NCI-H345 (cell line): ENCODE measurements at regions not wholly inside any gene's neighbourhood (a gene's known extent, or its start where the extent isn't known, plus 50 kb on each side); places are given as distances from the start of the nearest gene placed in this dataset.

Experiments
- DNase-seq: peaks from one replicate; lab custom pipeline; 2025; lab: John Stamatoyannopoulos, UW

DNA sequence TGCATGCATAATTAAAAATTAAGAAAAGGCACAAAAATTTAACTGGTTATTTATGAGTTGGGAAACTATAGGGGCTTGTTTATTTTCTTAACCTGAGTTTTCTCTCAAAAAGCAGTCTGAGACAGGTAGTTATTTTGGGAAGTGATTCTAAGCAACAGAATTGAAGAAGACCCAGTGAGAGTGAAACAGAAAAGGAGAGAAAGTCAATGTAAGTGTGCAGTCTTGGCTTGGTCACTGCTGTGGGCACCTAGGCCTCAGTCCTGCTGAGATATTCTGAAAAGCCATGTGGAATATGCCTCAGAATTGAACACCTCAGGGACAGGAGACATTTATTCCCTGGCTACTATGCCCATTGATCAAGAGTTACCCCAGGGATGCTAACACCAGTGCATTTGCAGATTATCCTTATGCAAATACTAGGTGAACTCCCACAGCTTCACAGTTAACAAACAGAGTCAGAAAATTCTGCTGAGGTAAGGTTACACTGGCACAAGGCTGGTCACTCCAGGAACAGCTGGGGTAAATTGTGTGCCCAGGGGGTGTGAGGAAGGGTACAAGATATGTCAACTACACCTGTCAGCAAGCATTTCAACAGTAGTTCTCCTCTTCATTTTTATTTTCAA lies 222.7 kb downstream of the EFHB start:
- no peak for DNase-seq

- no peak for DNase-seq
These were observed 231.5 kb downstream of the EFHB start for GRCh38 chr3:19702416-19703078.

DNA sequence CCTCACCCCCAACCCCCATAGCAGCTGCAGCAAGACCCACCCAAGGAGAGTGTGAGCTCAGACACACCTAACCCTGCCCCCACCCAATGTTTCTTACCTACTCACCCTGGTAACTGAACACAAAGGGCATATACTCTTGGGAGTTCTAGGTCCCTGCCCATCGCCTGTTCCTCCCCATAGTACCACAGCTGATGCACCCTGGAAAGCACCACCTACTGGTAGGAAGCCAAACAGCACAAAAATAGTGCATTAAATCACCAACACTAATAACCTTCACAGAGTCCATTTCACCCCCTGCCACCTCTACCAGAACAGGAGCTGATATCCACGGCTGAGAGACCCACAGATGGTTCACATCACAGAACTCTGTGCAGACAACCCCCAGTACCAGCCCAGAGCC lies 245.2 kb downstream of the EFHB start:
- no peak for DNase-seq

DNA sequence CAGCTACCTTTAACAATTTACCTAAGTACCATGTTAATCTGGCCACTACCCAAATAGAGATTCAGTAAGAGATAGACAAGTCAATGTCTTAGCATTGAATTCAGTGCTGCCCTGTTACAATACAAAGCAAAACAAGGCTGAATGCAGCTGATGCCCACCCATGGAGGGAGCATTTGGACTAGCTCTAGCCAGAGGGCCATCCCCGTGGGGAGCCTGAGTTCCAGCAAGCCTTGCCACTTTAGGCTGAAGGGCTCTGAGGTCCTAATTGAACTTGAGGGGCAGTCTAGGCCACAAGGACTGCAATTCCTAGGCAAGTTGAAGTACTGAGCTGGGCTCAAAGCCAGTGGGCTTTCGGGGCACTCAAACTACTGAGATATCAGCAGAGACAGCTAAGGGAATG lies 265.9 kb downstream of the EFHB start:
- DNase-seq, result no peak

DNA sequence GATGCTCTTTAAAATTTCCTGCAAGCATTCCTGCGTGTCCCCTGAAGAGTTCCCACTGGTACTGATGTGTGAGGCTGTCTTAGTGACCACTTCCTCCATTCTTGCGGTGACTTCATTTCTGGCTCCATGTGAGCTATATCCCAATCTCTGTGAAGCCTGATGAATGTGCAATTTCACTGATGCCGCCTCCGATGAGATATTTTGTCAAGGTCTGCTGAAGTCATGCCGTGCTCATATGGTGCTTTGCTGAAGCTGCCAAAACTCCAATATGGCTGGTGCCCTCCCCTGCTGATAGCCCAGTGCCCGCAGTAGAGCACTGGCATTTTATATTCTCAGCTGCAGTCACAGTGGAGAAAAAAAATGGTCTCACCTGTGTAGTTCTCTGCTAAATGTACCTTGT lies 271.5 kb downstream of the EFHB start:
- no peak for DNase-seq

DNA sequence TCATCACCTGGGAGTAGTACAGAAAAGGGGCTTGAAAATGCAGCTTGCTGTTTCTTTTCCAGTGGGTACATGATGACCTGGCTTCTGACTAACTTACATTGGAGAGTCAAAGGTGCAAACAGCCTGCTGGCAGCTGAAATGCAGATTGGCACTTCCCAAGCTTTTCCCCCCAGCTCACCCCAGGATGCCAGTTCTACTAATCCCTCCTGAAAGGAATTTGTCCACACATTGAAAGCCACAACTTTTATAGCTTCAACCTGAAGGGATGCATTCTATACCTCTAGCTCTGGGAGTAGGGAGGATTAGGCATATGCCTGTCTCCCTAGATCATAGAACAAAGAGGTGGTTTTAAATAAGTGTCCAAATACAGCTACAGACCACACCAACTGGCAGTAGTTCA lies 281.7 kb downstream of the EFHB start:
- DNase-seq, result no peak

- DNase-seq, result no peak
These were observed 288.9 kb downstream of the EFHB start for GRCh38 chr3:19645093-19645492.

DNA sequence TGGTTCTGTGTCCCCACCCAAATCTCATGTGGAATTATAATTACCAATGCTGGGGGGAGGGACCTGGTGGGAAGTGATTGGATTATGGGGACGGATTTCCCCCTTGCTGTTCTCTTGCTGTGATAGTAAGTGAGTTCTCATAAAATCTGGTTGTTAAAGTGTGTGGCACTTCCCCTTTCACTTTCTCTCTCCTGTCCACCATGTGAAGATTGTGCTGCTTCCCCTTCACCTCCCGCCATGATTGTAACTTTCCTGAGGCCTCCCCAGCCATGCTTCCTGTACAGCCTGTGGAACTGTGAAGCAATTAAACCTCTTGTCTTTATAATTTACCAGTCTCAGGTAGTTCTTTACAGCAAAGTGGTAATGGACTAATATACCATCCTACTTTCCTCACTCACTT lies 289.6 kb downstream of the EFHB start:
- DNase-seq, result no peak

GRCh38 chr3:19641408-19641807 lies 292.6 kb downstream of the EFHB start:
- no peak for DNase-seq

DNA sequence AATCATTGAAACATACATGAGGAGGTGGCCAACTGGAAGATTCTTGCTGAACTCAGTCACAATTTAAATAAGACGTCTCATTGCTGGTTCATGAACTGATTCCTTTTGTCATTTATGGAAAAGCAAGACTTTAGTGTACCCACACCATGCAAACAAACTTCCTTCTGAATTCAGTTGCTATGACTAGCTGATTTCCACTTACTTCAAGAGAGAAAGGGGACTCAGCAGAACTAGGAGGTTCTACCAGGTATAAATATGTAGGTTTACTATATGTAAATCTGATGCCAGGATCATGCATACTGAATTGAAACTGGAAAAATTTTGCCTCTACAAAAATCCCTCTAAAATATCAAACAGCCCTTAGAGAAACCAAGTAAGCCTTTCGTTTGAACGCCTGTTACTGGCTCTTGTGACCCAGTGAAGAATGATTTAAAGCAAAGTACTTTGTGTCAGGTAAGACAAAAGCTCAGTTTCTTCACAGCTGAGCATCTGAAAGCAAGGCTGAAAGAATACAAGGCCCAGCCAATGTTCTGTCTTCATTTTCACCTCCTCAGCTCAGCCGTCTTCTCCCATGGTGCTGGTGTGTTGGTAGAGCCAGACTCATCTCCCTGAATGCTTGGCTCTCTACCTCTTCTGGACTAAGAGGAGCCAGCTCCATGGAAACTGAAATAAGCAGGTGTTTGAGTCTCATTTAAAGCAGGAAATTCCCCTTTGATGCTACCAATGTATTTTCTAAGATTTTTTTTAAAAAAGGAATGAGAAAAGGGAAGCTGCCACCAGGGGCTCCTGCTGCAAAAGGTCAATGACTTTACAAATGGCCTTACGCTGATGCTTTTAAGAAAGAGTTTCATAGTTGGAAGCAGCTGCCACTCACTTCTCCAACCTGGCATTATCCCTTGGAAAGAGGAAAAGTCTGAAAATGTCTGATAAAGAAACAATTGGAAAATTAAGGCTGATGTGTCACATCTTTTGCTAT lies 301.6 kb downstream of the EFHB start:
- DNase-seq, result no peak

GRCh38 chr3:19598870-19599269 lies 335.1 kb downstream of the EFHB start:
- no peak for DNase-seq

- DNase-seq, result no peak
These were observed 337.6 kb downstream of the EFHB start for GRCh38 chr3:19596408-19596807.

GRCh38 chr3:19595884-19596283 lies 338.1 kb downstream of the EFHB start:
- no peak for DNase-seq
